MM.1S (cell line): ENCODE measurements at regions not wholly inside any gene's neighbourhood (a gene's known extent, or its start where the extent isn't known, plus 50 kb on each side); places are given as distances from the start of the nearest gene placed in this dataset.

Experiments used
- DNase-seq: peaks from one replicate; pipeline ENCODE4 v3.0.0-alpha.2; 2015
- H2AFZ ChIP-seq: fragments of 300-600 bp; sonication (generic); 2 replicates; pipeline ENCODE4 v1.6.0; 2016; ENCODE audit warnings: antibody characterized with exemption, low read length
- H3F3A ChIP-seq: fragments of 300-600 bp; sonication (generic); 2 replicates; pipeline ENCODE4 v1.6.1; 2016; ENCODE audit warnings: mild to moderate bottlenecking, antibody characterized with exemption, low read length, moderate library complexity, mixed read lengths; ENCODE audit not compliant: insufficient read depth
- H3K27ac ChIP-seq: fragments of 300-600 bp; sonication (generic); 2 replicates; pipeline ENCODE4 v1.5.1; 2016; ENCODE audit warnings: mild to moderate bottlenecking, low read length
- H3K27me3 ChIP-seq: fragments of 300-600 bp; sonication (generic); replicated peaks from 2 replicates; pipeline ENCODE4 v1.6.0; 2016; ENCODE audit warnings: low read length; ENCODE audit not compliant: insufficient read depth
- H3K36me3 ChIP-seq: fragments of 300-600 bp; sonication (generic); replicated peaks from 2 replicates; pipeline ENCODE4 v1.6.1; 2016; ENCODE audit warnings: mild to moderate bottlenecking, low read length, mixed read lengths; ENCODE audit not compliant: insufficient read depth
- H3K4me1 ChIP-seq: fragments of 300-600 bp; sonication (generic); 2 replicates; pipeline ENCODE4 v1.6.1; 2016; ENCODE audit warnings: low read length, mixed read lengths
- H3K4me2 ChIP-seq: fragments of 300-600 bp; sonication (generic); 2 replicates; pipeline ENCODE4 v1.6.0; 2016; ENCODE audit warnings: low read depth, low read length
- H3K4me3 ChIP-seq: fragments of 300-600 bp; sonication (generic); 2 replicates; pipeline ENCODE4 v1.5.1; 2016; ENCODE audit warnings: low read length, mixed read lengths
- H3K79me2 ChIP-seq: fragments of 300-600 bp; sonication (generic); 2 replicates; pipeline ENCODE4 v1.6.1; 2016; ENCODE audit warnings: mixed run types, low read length, mixed read lengths
- H3K9ac ChIP-seq: fragments of 300-600 bp; sonication (generic); 2 replicates; pipeline ENCODE4 v1.6.1; 2016; ENCODE audit warnings: low read length, mixed read lengths
- H3K9me2 ChIP-seq: fragments of 300-600 bp; sonication (generic); replicated peaks from 2 replicates; pipeline ENCODE4 v1.6.1; 2016; ENCODE audit warnings: mild to moderate bottlenecking, low read length, mixed read lengths; ENCODE audit not compliant: insufficient read depth
- H3K9me3 ChIP-seq: fragments of 300-600 bp; sonication (generic); replicated peaks from 2 replicates; pipeline ENCODE4 v1.6.1; 2016; ENCODE audit warnings: mild to moderate bottlenecking, low read length, mixed read lengths; ENCODE audit not compliant: insufficient read depth
- H4K20me1 ChIP-seq: fragments of 300-600 bp; sonication (generic); 2 replicates; pipeline ENCODE4 v1.6.1; 2016; ENCODE audit warnings: mild to moderate bottlenecking, low read length, moderate library complexity, mixed read lengths; ENCODE audit not compliant: insufficient read depth
- EZH2 ChIP-seq: fragments of 300-600 bp; sonication (generic); optimal IDR thresholded peaks from 2 replicates; pipeline ENCODE3; 2017; ENCODE audit warnings: low read depth, mild to moderate bottlenecking, antibody characterized with exemption, low read length, mixed read lengths
- EZH2phosphoT487 ChIP-seq: fragments of 300-600 bp; sonication (generic); IDR thresholded peaks from 2 replicates; pipeline ENCODE4 v1.6.1; 2018; ENCODE audit warnings: antibody characterized with exemption, low read length
- TF ChIP-seq, protein P1 (sequence below): fragments of 300-600 bp; sonication (generic); IDR thresholded peaks from 2 replicates; pipeline ENCODE4 v1.5.1; 2016; ENCODE audit warnings: antibody characterized with exemption, low read length, mixed read lengths

DNA sequence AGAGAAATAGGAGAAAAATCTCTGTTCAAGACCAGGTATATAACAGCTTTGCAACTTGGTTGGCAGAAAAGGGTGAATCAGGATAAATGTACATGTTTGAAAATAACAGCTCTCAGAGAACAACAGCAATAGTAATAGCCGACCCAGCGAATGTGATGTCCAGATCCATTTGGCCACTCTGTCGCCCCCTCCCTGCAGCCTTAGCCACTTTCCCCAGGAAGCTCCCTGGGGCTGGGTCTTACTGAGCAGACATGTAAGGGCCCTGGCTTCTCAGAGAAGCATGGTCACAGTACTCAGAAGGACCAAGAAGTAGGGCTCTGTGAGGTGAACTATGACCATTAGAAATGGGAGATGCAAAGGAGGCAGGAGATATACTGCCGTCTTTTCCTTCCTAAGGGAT is 154.1 kb upstream of the SNX19 start:
- Histone ChIP-seq H3K27me3 (no peaks in the 10 kb centered on the region), H2AFZ (no peak overlapping the region), H3K9ac (no peak overlapping the region), H3K9me2 (no peaks in the 10 kb centered on the region), H3K36me3 (no peaks in the 10 kb centered on the region), H3K79me2 (no peaks in the 10 kb centered on the region), H3K27ac (no peak overlapping the region), H4K20me1 (no peaks in the 10 kb centered on the region), H3F3A (no peaks in the 10 kb centered on the region), H3K4me2 (no peak overlapping the region), H3K9me3 (no peaks in the 10 kb centered on the region), H3K4me3 (no peak overlapping the region), H3K4me1 (no peaks in the 10 kb centered on the region)
- TF ChIP-seq, protein P1, sequence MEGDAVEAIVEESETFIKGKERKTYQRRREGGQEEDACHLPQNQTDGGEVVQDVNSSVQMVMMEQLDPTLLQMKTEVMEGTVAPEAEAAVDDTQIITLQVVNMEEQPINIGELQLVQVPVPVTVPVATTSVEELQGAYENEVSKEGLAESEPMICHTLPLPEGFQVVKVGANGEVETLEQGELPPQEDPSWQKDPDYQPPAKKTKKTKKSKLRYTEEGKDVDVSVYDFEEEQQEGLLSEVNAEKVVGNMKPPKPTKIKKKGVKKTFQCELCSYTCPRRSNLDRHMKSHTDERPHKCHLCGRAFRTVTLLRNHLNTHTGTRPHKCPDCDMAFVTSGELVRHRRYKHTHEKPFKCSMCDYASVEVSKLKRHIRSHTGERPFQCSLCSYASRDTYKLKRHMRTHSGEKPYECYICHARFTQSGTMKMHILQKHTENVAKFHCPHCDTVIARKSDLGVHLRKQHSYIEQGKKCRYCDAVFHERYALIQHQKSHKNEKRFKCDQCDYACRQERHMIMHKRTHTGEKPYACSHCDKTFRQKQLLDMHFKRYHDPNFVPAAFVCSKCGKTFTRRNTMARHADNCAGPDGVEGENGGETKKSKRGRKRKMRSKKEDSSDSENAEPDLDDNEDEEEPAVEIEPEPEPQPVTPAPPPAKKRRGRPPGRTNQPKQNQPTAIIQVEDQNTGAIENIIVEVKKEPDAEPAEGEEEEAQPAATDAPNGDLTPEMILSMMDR = no peak
- no peak for TF ChIP-seq EZH2phosphoT487
- TF ChIP-seq EZH2 = no peak
- no peak for DNase-seq

DNA sequence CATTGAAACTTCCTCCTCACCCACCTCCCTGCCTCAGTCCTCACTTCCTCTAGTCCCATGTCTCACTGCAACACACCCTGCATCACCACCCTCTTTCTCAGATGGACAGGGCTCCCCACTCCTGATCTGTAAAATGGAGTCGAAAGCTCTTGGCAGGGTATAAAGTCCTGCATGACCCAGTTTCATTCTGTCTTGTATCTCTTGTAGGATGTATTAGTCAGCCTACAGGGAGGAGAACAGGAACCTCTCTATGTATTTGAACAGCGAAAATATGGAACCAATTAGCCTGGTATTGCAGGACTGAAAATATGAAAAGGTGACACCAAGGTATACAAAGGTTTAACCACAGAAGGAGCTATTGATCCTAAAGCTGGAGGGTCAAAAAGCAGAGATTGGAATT is 156.9 kb upstream of the SNX19 start:
- no peak overlapping the region for H2AFZ ChIP-seq

DNA sequence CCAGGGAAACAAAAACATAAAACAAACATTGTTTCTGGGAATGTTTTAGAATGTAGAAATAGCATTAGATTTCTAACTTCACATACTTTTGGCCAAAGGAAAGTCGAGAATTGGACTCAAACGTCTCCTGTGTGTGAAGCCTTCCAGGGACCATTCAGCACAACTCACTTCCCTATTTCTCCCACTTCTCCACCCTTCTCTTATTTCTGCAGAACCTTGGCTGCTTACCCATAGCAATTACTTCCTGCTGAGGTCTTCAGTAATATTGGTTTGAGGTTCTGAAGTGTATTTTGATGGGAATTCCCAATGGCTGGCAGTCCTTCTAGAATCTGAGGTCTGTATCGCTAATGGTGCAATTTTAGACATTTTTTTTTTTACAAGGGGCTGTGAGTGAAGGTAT is 158.3 kb upstream of the SNX19 start:
- Histone ChIP-seq H4K20me1 (no peaks in the 10 kb centered on the region), H3K27me3 (no peaks in the 10 kb centered on the region), H2AFZ (no peak overlapping the region), H3F3A (no peaks in the 10 kb centered on the region), H3K9me3 (no peaks in the 10 kb centered on the region), H3K79me2 (no peaks in the 10 kb centered on the region), H3K9me2 (no peaks in the 10 kb centered on the region), H3K27ac (no peak overlapping the region), H3K4me3 (no peak overlapping the region), H3K36me3 (no peaks in the 10 kb centered on the region), H3K9ac (no peak overlapping the region), H3K4me2 (no peak overlapping the region), H3K4me1 (no peaks in the 10 kb centered on the region)
- no peak for DNase-seq
- no peak for TF ChIP-seq EZH2
- TF ChIP-seq, protein P1 = no peak
- no peak for TF ChIP-seq EZH2phosphoT487

More for the DNA sequence above, 156.9 kb upstream of the SNX19 start:
- Histone ChIP-seq H3K79me2 (no peaks in the 10 kb centered on the region), H3F3A (no peaks in the 10 kb centered on the region), H3K9me2 (no peaks in the 10 kb centered on the region), H3K4me3 (no peak overlapping the region), H3K4me2 (no peak overlapping the region), H4K20me1 (no peaks in the 10 kb centered on the region), H3K4me1 (no peaks in the 10 kb centered on the region), H3K9me3 (no peaks in the 10 kb centered on the region), H3K27me3 (no peaks in the 10 kb centered on the region), H3K36me3 (no peaks in the 10 kb centered on the region), H3K9ac (no peak overlapping the region), H3K27ac (no peak overlapping the region)
- TF ChIP-seq EZH2 = no peak
- TF ChIP-seq EZH2phosphoT487 = no peak
- TF ChIP-seq, protein P1 = no peak
- DNase-seq = no peak
